ENCODE measurements at regions not wholly inside any gene's neighbourhood (a gene's known extent, or its start where the extent isn't known, plus 50 kb on each side); places are given as distances from the start of the nearest gene placed in this dataset.

DNA sequence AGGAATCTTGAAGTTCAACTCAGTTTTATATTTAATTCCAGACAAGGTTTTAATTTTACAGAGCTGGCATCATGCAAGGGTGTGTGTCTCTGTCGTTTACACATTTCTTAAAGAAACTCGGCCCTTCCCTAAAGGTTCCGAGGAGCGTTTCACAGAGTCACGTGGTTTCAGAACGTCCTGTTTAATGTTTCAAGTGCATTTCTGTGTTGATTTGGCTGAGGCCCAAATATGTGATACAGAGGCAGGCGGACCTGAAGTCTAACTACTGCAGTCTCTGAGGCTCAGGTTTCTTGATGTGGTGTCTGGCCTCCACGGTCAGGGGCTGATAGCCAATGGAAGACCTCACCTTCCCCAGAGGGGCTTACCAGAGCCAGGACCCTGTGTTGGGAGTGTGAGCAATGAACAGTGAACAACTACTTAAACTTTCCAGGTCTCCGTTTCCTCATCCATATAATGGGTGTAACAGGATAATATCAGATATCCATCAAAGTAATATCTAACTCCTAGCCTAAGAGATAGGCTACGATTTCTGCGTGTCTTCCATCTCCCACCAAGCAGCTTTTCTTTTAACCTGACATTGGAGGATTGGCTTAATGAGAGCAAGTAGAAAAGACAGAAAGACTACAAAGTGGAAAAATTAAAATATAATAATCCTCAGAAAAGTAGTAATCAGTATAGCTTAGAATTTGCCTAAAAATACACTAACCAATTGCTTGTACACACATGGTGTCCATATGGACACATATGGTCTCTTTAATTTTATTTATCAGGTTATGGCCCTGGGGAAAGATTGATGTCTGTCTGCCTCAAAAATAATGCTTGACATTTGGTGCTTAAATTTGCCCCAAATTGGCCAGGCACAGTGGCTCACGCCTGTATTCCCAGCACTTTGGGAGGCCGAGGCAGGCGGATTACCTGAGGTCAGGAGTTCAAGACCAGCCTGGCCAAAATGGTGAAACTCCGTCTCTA, 50.0 kb upstream of the TRIM2 start:
- TF ChIP-seq, protein P1, sequence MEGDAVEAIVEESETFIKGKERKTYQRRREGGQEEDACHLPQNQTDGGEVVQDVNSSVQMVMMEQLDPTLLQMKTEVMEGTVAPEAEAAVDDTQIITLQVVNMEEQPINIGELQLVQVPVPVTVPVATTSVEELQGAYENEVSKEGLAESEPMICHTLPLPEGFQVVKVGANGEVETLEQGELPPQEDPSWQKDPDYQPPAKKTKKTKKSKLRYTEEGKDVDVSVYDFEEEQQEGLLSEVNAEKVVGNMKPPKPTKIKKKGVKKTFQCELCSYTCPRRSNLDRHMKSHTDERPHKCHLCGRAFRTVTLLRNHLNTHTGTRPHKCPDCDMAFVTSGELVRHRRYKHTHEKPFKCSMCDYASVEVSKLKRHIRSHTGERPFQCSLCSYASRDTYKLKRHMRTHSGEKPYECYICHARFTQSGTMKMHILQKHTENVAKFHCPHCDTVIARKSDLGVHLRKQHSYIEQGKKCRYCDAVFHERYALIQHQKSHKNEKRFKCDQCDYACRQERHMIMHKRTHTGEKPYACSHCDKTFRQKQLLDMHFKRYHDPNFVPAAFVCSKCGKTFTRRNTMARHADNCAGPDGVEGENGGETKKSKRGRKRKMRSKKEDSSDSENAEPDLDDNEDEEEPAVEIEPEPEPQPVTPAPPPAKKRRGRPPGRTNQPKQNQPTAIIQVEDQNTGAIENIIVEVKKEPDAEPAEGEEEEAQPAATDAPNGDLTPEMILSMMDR (IDR thresholded peaks at IDR 0.05; ENCODE audit: low read depth, low read length), result no peak
- H3K4me3 ChIP-seq (replicated peaks in 1 of 2; ENCODE audit: low read depth in 2 of 2, low read length in 2 of 2), result peak overlapping the region; percentile 54 to 61
- peak; percentile 53 to 62 for DNase-seq (ENCODE audit: low read depth in 2 of 2)
